Right lobe of liver (tissue), 4 donors: ENCODE measurements at regions not wholly inside any gene's neighbourhood (a gene's known extent, or its start where the extent isn't known, plus 50 kb on each side); places are given as distances from the start of the nearest gene placed in this dataset.

ENCODE experiments used
- CTCF ChIP-seq, 4 donors: fragments of 200-600 bp in 3 of 4; fragments of 450-650 bp in 1 of 4; IDR thresholded peaks; one replicate each; pipeline versions ENCODE4 v1.5.1 to v1.8.0; 2016 to 2022; ENCODE audit warnings: antibody characterized with exemption in 4 of 4, mild to moderate bottlenecking in 2 of 4
- POLR2A ChIP-seq: fragments of 450-650 bp; IDR thresholded peaks from one replicate; pipeline ENCODE4 v1.6.1; 2017; ENCODE audit warnings: antibody characterized with exemption, mild to moderate bottlenecking
- donor health status: DM: no; HTN: no; CAD: no.
- donor health status: DM: no; HTN: no; CAD: no.
- donor health status: DM: no; HTN: yes; CAD: no.

- no peak for TF ChIP-seq CTCF (IDR thresholded peaks at IDR 0.05)
- no peak for TF ChIP-seq POLR2A
These were observed 180.4 kb downstream of the GAS1 start for GRCh38 chr9:86766912-86767311.
